Stimulated activated CD4-positive, alpha-beta T cell treated with anti-CD3 and anti-CD28 coated beads, Interleukin-15, amount 100 ng/mL, for 24 hours (primary cell): ENCODE measurements at regions not wholly inside any gene's neighbourhood (a gene's known extent, or its start where the extent isn't known, plus 50 kb on each side); places are given as distances from the start of the nearest gene placed in this dataset.

Experiments
- DNase-seq: peaks from one replicate; pipeline ENCODE4 v3.0.0-alpha.2; 2020

- no peak for DNase-seq
Observed at GRCh38 chr12:74818412-74818811, 280.8 kb downstream of the ATXN7L3B start.

GRCh38 chr12:74820324-74820723 is 282.7 kb downstream of the ATXN7L3B start:
- DNase-seq = no peak

GRCh38 chr12:74836567-74836966 is 298.9 kb downstream of the ATXN7L3B start:
- DNase-seq = no peak

GRCh38 chr12:74846116-74846515 is 308.5 kb downstream of the ATXN7L3B start:
- DNase-seq = no peak

GRCh38 chr12:74847169-74847568 is 309.5 kb downstream of the ATXN7L3B start:
- no peak for DNase-seq

- DNase-seq = no peak
Observed at GRCh38 chr12:74848006-74848405, 310.4 kb downstream of the ATXN7L3B start.

- DNase-seq = no peak
Observed at GRCh38 chr12:74849801-74850200, 312.2 kb downstream of the ATXN7L3B start.

GRCh38 chr12:74871817-74872216 is 334.2 kb downstream of the ATXN7L3B start:
- no peak for DNase-seq

- no peak for DNase-seq
Observed at GRCh38 chr12:74885775-74886174, 323.9 kb downstream of the KCNC2 start.

- no peak for DNase-seq
Observed at GRCh38 chr12:74889073-74889472, 320.6 kb downstream of the KCNC2 start.

- no peak for DNase-seq
Observed at GRCh38 chr12:74889563-74890236, 319.9 kb downstream of the KCNC2 start.

GRCh38 chr12:74890237-74890599 is 319.4 kb downstream of the KCNC2 start:
- no peak for DNase-seq

- DNase-seq = no peak
Observed at GRCh38 chr12:74891083-74891668, 318.5 kb downstream of the KCNC2 start.

GRCh38 chr12:74892057-74892633 is 317.5 kb downstream of the KCNC2 start:
- no peak for DNase-seq

GRCh38 chr12:74896186-74896585 is 313.5 kb downstream of the KCNC2 start:
- DNase-seq = no peak

- no peak for DNase-seq
Observed at GRCh38 chr12:74897425-74898211, 312.0 kb downstream of the KCNC2 start.

GRCh38 chr12:74899031-74899829 is 310.4 kb downstream of the KCNC2 start:
- DNase-seq = no peak

- DNase-seq = no peak
Observed at GRCh38 chr12:74900232-74900631, 309.4 kb downstream of the KCNC2 start.

- DNase-seq = peak; percentile 4
Observed at GRCh38 chr12:74903522-74903921, 306.1 kb downstream of the KCNC2 start.

- DNase-seq = no peak
Observed at GRCh38 chr12:74906224-74906623, 303.4 kb downstream of the KCNC2 start.

- DNase-seq = no peak
Observed at GRCh38 chr12:74910831-74911230, 298.8 kb downstream of the KCNC2 start.

- no peak for DNase-seq
Observed at GRCh38 chr12:74914378-74914777, 295.3 kb downstream of the KCNC2 start.

- DNase-seq = no peak
Observed at GRCh38 chr12:74915718-74916117, 293.9 kb downstream of the KCNC2 start.
